Mesendoderm (in vitro differentiated cells): ENCODE measurements at regions not wholly inside any gene's neighbourhood (a gene's known extent, or its start where the extent isn't known, plus 50 kb on each side); places are given as distances from the start of the nearest gene placed in this dataset.

Experiments used
- DNase-seq: peaks from one replicate; pipeline ENCODE4 v3.0.0; 2013
- H2AK5ac ChIP-seq: 2 replicates; pipeline ENCODE4 v1.6.1; 2013; ENCODE audit warnings: low read length, inconsistent platforms
- H2BK120ac ChIP-seq: 2 replicates; pipeline ENCODE4 v1.6.1; 2013; ENCODE audit warnings: low read depth, mild to moderate bottlenecking, low read length, moderate library complexity, mixed read lengths
- H2BK15ac ChIP-seq: replicated peaks from 2 replicates; pipeline ENCODE4 v1.6.1; 2013; ENCODE audit warnings: low read depth, mild to moderate bottlenecking, moderate library complexity
- H2BK5ac ChIP-seq: 2 replicates; pipeline ENCODE4 v1.6.1; 2013; ENCODE audit warnings: low read length, inconsistent platforms
- H3K18ac ChIP-seq: 2 replicates; pipeline ENCODE4 v1.6.1; 2013; ENCODE audit warnings: mild to moderate bottlenecking, low read length, mixed read lengths
- H3K23ac ChIP-seq: one replicate; pipeline ENCODE4 v1.6.1; 2013; ENCODE audit warnings: low read length
- H3K27ac ChIP-seq: 2 replicates; pipeline ENCODE4 v1.5.1; 2013; ENCODE audit warnings: low read depth, mild to moderate bottlenecking, inconsistent platforms, low read length, moderate library complexity
- H3K27me3 ChIP-seq: 2 replicates; pipeline ENCODE4 v1.6.1; 2013; ENCODE audit warnings: low read length, control low read depth, mild to moderate bottlenecking, inconsistent platforms; ENCODE audit not compliant: insufficient read depth, poor library complexity
- H3K36me3 ChIP-seq: 2 replicates; pipeline ENCODE4 v1.6.1; 2013; ENCODE audit warnings: low read length, inconsistent platforms; ENCODE audit not compliant: control insufficient read depth, insufficient read depth
- H3K4ac ChIP-seq: one replicate; pipeline ENCODE4 v1.6.1; 2013; ENCODE audit warnings: low read depth, mild to moderate bottlenecking, low read length, moderate library complexity
- H3K4me1 ChIP-seq: 2 replicates; pipeline ENCODE4 v1.6.1; 2013; ENCODE audit warnings: low read depth, low read length, inconsistent platforms; ENCODE audit not compliant: control insufficient read depth
- H3K4me2 ChIP-seq: 2 replicates; pipeline ENCODE4 v1.6.1; 2013; ENCODE audit warnings: low read length
- H3K4me3 ChIP-seq: 2 replicates; pipeline ENCODE4 v1.5.1; 2013; ENCODE audit warnings: mild to moderate bottlenecking, low read length
- H3K56ac ChIP-seq: one replicate; pipeline ENCODE4 v1.6.1; 2013; ENCODE audit warnings: low read length
- H3K79me1 ChIP-seq: 2 replicates; pipeline ENCODE4 v1.6.1; 2013; ENCODE audit warnings: low read length, inconsistent platforms
- H3K79me2 ChIP-seq: 2 replicates; pipeline ENCODE4 v1.6.1; 2013; ENCODE audit warnings: mild to moderate bottlenecking, low read length; ENCODE audit not compliant: control insufficient read depth, insufficient read depth
- H3K9ac ChIP-seq: 2 replicates; pipeline ENCODE4 v1.6.1; 2013; ENCODE audit warnings: low read length, inconsistent platforms
- H4K5ac ChIP-seq: one replicate; pipeline ENCODE4 v1.6.1; 2013; ENCODE audit warnings: low read length
- H4K8ac ChIP-seq: one replicate; pipeline ENCODE4 v1.6.1; 2013; ENCODE audit warnings: low read depth, mild to moderate bottlenecking, control low read depth, low read length, moderate library complexity
- WGBS: extraction: QIAGEN DNeasy Blood & Tissue Kit; methylation state at CpG from one replicate; pipeline ENCODE4 v1.1.7; 2013; ENCODE audit warnings: low lambda C conversion rate, missing lambda C conversion rate; ENCODE audit not compliant: insufficient coverage; ENCODE audit errors: extremely low coverage; 5-methylcytosine and 5-hydroxymethylcytosine counted together

- no peaks in the 10 kb centered on the region for H3K4me1 ChIP-seq
- no peak overlapping the region for H4K5ac ChIP-seq
- H2BK120ac ChIP-seq: no peak overlapping the region
- no peak overlapping the region for H3K56ac ChIP-seq
- no peak overlapping the region for H3K23ac ChIP-seq
- H2BK5ac ChIP-seq: no peak overlapping the region
- H2BK15ac ChIP-seq: no peak overlapping the region
- H3K4ac ChIP-seq: no peak overlapping the region
- no peak overlapping the region for H2AK5ac ChIP-seq
- H3K27ac ChIP-seq: no peak overlapping the region
- H3K9ac ChIP-seq: no peak overlapping the region
- no peaks in the 10 kb centered on the region for H3K36me3 ChIP-seq
- no peak overlapping the region for H3K18ac ChIP-seq
- no peak overlapping the region for H3K4me3 ChIP-seq
- H3K79me1 ChIP-seq: no peaks in the 10 kb centered on the region
- H4K8ac ChIP-seq: no peak overlapping the region
- no peaks in the 10 kb centered on the region for H3K27me3 ChIP-seq
- no peak for DNase-seq
- H3K79me2 ChIP-seq: no peaks in the 10 kb centered on the region
- H3K4me2 ChIP-seq: no peak overlapping the region
Measured at GRCh38 chr10:55495555-55495954, 694.5 kb upstream of the PCDH15 start.

- H4K8ac ChIP-seq: no peak overlapping the region
- WGBS: no CpG with 5 or more reads among the region's 1 CpG
- no peak overlapping the region for H2BK120ac ChIP-seq
- H2BK5ac ChIP-seq: no peak overlapping the region
- H3K36me3 ChIP-seq: no peaks in the 10 kb centered on the region
- H3K4me3 ChIP-seq: no peak overlapping the region
- no peak overlapping the region for H3K18ac ChIP-seq
- H3K56ac ChIP-seq: no peak overlapping the region
- no peak overlapping the region for H3K9ac ChIP-seq
- no peak overlapping the region for H3K4me2 ChIP-seq
- H3K23ac ChIP-seq: no peak overlapping the region
- no peak overlapping the region for H3K4ac ChIP-seq
- no peaks in the 10 kb centered on the region for H3K27me3 ChIP-seq
- no peak overlapping the region for H2AK5ac ChIP-seq
- H2BK15ac ChIP-seq: no peak overlapping the region
- H3K79me2 ChIP-seq: no peaks in the 10 kb centered on the region
- no peaks in the 10 kb centered on the region for H3K79me1 ChIP-seq
- DNase-seq: no peak
- no peaks in the 10 kb centered on the region for H3K4me1 ChIP-seq
- H4K5ac ChIP-seq: no peak overlapping the region
- H3K27ac ChIP-seq: no peak overlapping the region
Measured at GRCh38 chr10:55491712-55492111, 690.7 kb upstream of the PCDH15 start.

- DNase-seq: no peak
- Histone ChIP-seq H3K23ac (no peak overlapping the region), H2BK15ac (no peak overlapping the region), H3K27me3 (no peaks in the 10 kb centered on the region), H4K5ac (no peak overlapping the region), H4K8ac (no peak overlapping the region), H3K4me3 (no peak overlapping the region), H3K4ac (no peak overlapping the region), H3K9ac (no peak overlapping the region), H2BK120ac (no peak overlapping the region), H3K56ac (no peak overlapping the region), H2BK5ac (no peak overlapping the region), H3K36me3 (no peaks in the 10 kb centered on the region), H3K18ac (no peak overlapping the region), H3K79me2 (no peaks in the 10 kb centered on the region), H2AK5ac (no peak overlapping the region), H3K79me1 (no peaks in the 10 kb centered on the region), H3K4me2 (no peak overlapping the region), H3K4me1 (no peaks in the 10 kb centered on the region), H3K27ac (no peak overlapping the region)
- no CpG with 5 or more reads among the region's 4 CpGs for WGBS
Measured at GRCh38 chr10:55485827-55486226, 684.8 kb upstream of the PCDH15 start.

DNA sequence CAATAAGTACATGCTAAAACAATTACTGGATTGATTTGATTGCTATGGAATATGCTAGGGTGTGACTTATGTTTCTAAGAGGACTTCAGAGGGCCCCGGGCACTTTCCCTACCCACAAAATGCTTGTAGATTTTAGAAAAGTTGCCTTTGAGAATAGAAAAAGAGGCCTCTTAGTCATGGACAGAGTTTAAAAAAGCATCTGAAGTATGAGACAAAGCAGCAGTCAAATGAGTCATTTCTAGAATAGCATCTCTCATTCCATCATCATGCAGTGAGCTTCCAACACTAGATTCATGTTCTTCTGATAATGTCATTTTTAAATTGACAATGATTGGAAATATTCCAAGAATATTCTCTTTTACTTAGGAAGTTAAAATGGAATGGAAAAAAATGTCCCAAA lies 675.1 kb upstream of the PCDH15 start:
- Histone ChIP-seq H3K56ac (no peak overlapping the region), H3K4ac (no peak overlapping the region), H3K4me1 (no peaks in the 10 kb centered on the region), H3K79me2 (no peaks in the 10 kb centered on the region), H3K27ac (no peak overlapping the region), H3K79me1 (no peaks in the 10 kb centered on the region), H3K4me3 (no peak overlapping the region), H3K9ac (no peak overlapping the region), H3K18ac (no peak overlapping the region), H2AK5ac (no peak overlapping the region), H2BK120ac (no peak overlapping the region), H3K27me3 (no peaks in the 10 kb centered on the region), H2BK5ac (no peak overlapping the region), H2BK15ac (no peak overlapping the region), H3K23ac (no peak overlapping the region), H3K36me3 (no peaks in the 10 kb centered on the region), H4K5ac (no peak overlapping the region), H4K8ac (no peak overlapping the region), H3K4me2 (no peak overlapping the region)
- no peak for DNase-seq
- WGBS: no CpG with 5 or more reads among the region's 1 CpG

- no peak overlapping the region for H3K56ac ChIP-seq
- H3K4me3 ChIP-seq: no peak overlapping the region
- H2BK120ac ChIP-seq: no peak overlapping the region
- H3K4ac ChIP-seq: no peak overlapping the region
- no peaks in the 10 kb centered on the region for H3K79me2 ChIP-seq
- H3K4me1 ChIP-seq: no peaks in the 10 kb centered on the region
- H3K23ac ChIP-seq: no peak overlapping the region
- H4K8ac ChIP-seq: no peak overlapping the region
- no peak overlapping the region for H4K5ac ChIP-seq
- H3K27me3 ChIP-seq: no peaks in the 10 kb centered on the region
- no peak overlapping the region for H2AK5ac ChIP-seq
- no peak overlapping the region for H3K9ac ChIP-seq
- H3K36me3 ChIP-seq: no peaks in the 10 kb centered on the region
- H2BK5ac ChIP-seq: no peak overlapping the region
- no peak overlapping the region for H2BK15ac ChIP-seq
- DNase-seq: no peak
- H3K27ac ChIP-seq: no peak overlapping the region
- no peak overlapping the region for H3K4me2 ChIP-seq
- H3K79me1 ChIP-seq: no peaks in the 10 kb centered on the region
- no peak overlapping the region for H3K18ac ChIP-seq
Measured at GRCh38 chr10:55474258-55474657, 673.2 kb upstream of the PCDH15 start.

- Histone ChIP-seq H3K9ac (no peak overlapping the region), H2BK5ac (no peak overlapping the region), H2BK120ac (no peak overlapping the region), H3K27me3 (no peaks in the 10 kb centered on the region), H3K56ac (no peak overlapping the region), H3K4me3 (no peak overlapping the region), H3K27ac (no peak overlapping the region), H4K8ac (no peak overlapping the region), H2AK5ac (no peak overlapping the region), H3K79me1 (no peaks in the 10 kb centered on the region), H3K4me2 (no peak overlapping the region), H3K79me2 (no peaks in the 10 kb centered on the region), H3K4ac (no peak overlapping the region), H3K36me3 (no peaks in the 10 kb centered on the region), H3K4me1 (no peaks in the 10 kb centered on the region), H2BK15ac (no peak overlapping the region), H4K5ac (no peak overlapping the region), H3K23ac (no peak overlapping the region), H3K18ac (no peak overlapping the region)
- no peak for DNase-seq
- no CpG with 5 or more reads among the region's 1 CpG for WGBS
Measured at GRCh38 chr10:55470840-55471239, 669.8 kb upstream of the PCDH15 start.
